HL-60 (cell line): ENCODE measurements at regions not wholly inside any gene's neighbourhood (a gene's known extent, or its start where the extent isn't known, plus 50 kb on each side); places are given as distances from the start of the nearest gene placed in this dataset.

ENCODE experiments used
- GABPA ChIP-seq: IDR thresholded peaks from 2 replicates; pipeline ENCODE4 v1.6.1; 2012; ENCODE audit warnings: low read depth
- POLR2AphosphoS5 ChIP-seq: IDR thresholded peaks from 2 replicates; pipeline ENCODE4 v1.6.1; 2012; ENCODE audit warnings: low read depth
- REST ChIP-seq: IDR thresholded peaks from 2 replicates; pipeline ENCODE4 v1.6.1; 2012; ENCODE audit warnings: low read depth; ENCODE audit not compliant: insufficient replicate concordance
- TF ChIP-seq, protein P1 (sequence below): IDR thresholded peaks from one replicate; pipeline ENCODE4 v1.5.1; 2011; ENCODE audit warnings: low read length, control low read depth, inconsistent platforms; ENCODE audit not compliant: insufficient read depth

DNA sequence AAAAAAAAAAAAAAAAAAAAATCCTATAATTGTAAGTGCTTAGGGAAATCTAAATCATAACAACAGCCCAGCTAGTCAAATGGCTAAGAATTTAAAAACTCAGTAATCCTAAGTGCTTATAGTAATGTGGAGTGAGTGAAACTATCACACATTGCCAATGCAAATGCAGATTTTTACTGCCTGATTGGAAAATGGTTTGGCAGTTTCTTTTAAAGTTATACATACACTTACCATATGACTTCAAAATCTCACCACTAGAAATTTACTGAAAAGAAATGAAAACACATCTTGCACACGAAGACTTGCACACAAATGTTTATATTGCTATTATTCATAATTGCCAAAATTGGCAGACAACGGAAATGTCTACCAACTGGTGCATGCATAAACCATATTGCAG is 51.3 kb upstream of the STXBP6 start:
- TF ChIP-seq, protein P1, sequence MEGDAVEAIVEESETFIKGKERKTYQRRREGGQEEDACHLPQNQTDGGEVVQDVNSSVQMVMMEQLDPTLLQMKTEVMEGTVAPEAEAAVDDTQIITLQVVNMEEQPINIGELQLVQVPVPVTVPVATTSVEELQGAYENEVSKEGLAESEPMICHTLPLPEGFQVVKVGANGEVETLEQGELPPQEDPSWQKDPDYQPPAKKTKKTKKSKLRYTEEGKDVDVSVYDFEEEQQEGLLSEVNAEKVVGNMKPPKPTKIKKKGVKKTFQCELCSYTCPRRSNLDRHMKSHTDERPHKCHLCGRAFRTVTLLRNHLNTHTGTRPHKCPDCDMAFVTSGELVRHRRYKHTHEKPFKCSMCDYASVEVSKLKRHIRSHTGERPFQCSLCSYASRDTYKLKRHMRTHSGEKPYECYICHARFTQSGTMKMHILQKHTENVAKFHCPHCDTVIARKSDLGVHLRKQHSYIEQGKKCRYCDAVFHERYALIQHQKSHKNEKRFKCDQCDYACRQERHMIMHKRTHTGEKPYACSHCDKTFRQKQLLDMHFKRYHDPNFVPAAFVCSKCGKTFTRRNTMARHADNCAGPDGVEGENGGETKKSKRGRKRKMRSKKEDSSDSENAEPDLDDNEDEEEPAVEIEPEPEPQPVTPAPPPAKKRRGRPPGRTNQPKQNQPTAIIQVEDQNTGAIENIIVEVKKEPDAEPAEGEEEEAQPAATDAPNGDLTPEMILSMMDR, result no peak
- TF ChIP-seq POLR2AphosphoS5, result no peak
- TF ChIP-seq REST, result no peak
- TF ChIP-seq GABPA, result no peak
